GM19035 (cell line): ENCODE measurements at regions not wholly inside any gene's neighbourhood (a gene's known extent, or its start where the extent isn't known, plus 50 kb on each side); places are given as distances from the start of the nearest gene placed in this dataset.
A peak's percentile ranks its signal among the peaks of the same experiment; 100 is the strongest.
"Not testable (repeated sequence)": the region's sequence is repeated elsewhere in the genome, so short reads cannot be mapped to it uniquely, and the experiment has no call there.

ENCODE experiments used
- ATAC-seq: cut with Tn5 transposase; IDR thresholded peaks from one replicate; pipeline ENCODE4 v1.9.1; 2021; ENCODE audit not compliant: unreplicated experiment

DNA sequence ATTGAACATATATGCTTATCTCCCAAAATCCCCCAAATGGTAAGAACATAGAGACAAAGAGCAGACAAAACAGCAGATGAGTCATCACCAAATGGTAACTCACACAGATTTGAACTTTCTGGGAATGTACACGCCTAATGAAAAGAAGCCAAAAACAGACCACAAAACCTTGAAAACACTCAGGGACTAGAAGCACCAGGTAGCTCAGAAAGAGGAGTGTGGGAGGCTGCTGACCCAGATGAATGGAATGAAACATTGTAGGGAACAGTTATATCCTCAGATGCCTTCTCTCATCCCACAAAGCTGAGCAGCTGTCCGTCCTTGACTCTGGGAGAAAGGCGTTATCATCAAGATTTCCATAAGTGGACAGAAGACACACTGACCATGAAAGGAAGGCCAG lies 307.0 kb upstream of the USP25 start:
- no peak for ATAC-seq

DNA sequence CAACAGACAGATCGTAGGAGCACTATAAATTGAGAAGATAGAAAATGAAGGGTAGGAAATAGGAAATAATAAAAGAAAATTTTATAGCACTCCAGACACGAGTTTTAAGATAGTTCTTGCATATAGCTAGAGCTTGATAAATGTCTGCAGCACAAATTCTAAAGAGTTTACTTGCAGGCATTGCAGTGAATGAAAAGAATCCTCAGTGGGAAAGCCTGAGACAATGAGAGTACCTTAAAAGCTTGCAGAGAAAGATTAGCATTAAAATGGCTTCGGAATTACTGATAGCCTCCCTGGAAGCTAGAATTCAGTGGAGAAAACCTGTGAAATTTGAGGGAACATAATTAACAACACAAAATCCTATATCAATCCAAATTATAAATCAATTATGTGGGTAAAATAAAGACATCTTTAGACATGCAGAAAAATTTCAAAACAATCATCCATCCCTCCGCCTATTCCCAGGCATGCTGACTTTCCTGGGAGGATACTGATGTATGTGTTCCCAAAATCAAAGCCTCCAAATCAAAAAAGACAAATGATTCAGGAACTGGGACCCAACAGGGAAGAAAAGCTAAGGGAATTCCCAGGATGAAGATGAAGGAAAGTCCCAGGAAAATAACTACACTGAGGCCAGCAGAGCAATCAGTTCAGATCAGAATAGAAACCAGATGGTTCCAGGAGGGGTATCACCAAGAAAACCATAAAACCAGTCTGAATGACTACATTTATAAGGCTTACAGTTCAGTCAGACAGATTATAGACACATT lies 305.9 kb upstream of the USP25 start:
- ATAC-seq: no peak

DNA sequence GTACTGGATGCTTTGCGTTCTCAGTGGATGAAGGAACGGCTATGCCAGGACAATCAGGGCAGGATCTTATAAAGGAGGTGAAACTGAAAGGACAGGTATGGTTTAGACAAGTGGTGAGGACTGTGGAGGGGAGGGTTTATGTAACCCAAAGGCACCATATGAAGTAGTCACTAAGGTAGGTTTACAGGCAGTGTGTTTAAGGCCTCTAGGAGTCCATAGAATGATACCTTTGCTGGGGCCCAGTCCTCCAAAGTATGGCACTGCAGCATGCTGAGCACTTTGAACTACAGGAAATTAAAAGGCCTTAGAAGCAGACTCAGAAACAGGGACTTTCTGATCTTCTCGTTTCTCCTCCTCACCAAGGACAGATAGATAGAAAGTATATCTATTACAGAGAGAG lies 304.7 kb upstream of the USP25 start:
- no peak for ATAC-seq

DNA sequence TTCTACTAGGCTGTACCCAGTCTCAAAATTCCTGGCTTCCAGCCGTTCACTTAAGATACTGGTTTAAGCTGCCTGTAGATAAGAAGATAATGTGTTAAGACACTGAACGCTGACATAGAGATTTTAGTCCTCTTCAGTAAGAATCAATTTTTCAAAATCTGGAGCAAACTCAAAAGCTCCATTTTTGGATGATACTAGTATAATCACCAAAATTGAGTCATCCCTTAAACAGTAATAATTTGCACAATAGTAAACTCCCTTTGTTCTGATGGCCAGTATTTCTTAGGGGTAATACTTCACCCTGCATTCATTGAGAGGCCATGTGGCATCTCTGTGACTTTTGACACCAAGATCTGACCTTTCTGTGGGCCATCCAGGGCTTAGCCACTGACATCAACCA lies 299.8 kb upstream of the USP25 start:
- no peak for ATAC-seq

DNA sequence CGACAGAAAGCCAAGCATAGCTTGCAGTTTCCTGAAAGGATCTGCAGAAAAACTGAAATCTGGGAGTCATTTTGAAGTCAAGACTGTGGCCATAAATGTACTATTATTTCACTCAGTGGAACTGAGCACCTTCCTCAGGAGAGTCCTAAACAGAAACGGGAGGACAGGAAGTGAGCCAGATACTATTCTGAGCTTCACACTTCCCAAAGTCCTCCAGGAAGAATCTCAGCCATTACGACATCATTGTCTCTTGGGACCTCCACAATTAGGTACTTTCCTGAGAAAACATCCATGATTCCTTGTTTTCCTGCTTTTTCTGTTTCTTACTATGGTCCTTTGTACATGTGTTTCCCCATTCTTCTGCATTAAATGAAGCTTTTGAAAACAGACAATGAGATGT lies 299.2 kb upstream of the USP25 start:
- no peak for ATAC-seq

DNA sequence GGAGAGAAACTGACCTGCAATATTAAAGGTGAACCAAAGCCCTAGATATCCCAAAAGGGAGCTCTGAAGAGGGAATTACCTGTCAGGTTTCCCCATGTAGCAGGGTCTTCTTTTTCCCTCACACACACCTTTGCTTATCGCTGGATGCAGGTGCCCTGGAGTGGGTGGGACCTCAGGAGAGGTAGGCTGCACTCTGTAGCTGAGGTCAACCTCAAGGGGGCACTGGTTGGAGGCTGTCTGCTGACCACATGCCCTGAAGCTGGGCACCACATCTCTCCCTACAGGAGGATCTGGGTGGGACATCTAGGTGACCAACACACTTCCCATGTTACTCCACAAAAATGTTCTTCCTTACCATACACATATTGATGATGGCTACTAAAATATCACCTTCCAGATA lies 298.7 kb upstream of the USP25 start:
- ATAC-seq: no peak

DNA sequence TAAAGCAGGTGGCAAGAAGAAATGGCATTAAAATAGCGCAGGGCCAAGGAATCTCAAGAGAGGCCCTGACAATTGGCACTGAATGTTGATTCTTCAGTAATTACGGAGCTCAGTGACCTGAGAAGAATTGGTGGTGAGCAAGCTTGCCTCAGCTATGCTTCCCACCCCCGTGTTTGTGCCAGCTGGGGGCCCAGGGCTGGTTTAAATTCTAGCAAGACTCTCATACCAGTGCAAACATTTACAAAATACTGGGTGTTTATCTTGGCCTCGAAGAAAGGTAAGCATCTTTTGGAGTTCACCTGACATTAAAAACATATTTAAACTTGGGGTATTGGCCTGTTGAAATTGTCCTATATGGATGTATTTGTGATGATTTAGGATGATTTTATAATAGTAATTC lies 296.7 kb upstream of the USP25 start:
- no peak for ATAC-seq

DNA sequence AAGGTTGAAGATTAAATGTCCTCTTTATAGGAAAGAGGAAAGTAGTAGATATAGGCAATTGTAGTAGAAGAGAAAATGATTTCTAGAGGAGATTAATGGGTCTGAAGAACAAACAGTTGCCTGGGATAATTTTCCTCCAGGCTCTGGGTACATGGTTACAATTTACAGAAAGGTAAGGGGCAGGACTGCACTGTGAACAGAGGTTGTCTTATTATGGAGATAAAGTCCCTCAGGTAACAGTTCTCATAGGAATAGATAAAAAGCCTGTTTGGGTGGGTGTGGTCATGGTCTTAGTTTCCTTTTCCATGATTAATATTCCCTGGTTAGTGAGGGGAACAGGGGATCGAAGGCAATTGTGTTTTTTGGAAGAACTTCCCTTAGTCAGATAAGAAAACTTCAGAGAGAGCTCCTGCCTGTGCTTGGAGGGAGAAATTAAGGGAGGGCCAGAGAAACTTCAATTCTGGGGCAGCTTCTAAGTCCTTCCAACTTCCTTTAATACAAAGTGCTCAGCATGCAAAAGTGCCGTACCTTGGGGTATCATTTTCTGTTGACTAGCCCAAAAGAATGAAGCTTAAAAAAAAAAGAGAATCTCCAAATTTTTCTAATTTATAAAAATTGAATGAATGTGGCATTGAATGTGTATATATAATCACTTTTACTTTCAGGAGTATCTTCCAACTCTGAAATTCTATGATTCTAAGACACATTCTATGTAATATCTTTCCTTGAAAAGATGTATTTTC lies 295.4 kb upstream of the USP25 start:
- ATAC-seq: no peak

DNA sequence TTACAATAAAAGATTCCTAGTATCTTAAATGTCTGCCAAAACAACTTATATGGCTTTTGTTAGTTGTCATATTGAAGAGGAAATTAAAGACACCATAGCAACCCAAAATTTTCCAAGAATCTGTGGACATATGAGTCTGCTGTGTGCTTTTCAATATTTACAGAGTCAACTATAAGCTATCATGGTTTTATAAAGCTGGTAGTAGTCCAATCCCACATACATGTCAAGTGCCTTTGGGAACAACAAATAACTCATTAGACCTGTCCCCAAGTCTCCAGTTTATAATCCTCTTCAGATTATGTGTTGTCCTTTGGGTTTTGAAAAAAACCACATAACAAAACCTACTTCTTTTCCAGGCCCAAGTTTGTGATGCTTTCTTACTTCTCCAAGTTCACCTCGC lies 293.8 kb upstream of the USP25 start:
- ATAC-seq: no peak

DNA sequence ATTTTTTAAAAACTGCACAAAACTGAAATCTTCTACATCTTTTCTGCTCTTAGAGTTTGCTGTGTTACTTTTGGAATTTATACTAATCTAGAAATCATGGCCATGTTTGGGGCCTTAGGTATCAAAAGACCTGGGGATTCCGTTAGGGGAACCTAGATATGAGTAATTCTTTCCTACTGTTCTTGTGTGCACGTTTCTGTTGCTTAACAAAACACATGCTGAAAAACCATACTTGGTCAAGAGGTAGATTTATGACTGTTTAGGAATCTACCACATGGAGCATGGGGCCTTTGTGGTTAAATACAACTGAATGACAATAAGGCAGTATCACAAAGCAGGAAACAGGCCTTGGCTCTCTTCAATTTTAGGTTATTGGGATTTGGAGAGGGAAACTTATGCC lies 291.9 kb upstream of the USP25 start:
- peak; percentile 79 for ATAC-seq

DNA sequence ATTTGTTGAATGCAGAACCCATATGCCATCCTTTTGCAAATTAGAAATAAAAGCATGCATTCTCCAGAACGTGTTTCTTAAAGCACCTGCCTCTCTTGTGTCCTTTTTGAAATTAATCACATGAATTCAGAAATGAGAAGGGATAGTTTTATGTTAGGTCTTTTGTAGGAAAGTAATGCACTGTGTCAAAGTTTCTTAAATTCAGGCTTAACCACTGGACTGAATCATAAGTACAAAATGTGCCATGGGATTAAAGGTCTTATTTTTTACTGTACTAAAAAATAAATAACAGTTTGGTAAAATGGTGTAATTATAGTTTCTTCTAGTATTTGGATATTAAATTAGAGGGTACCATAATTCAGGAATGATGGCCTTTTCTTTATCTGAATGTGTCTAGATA lies 290.1 kb upstream of the USP25 start:
- ATAC-seq: no peak

DNA sequence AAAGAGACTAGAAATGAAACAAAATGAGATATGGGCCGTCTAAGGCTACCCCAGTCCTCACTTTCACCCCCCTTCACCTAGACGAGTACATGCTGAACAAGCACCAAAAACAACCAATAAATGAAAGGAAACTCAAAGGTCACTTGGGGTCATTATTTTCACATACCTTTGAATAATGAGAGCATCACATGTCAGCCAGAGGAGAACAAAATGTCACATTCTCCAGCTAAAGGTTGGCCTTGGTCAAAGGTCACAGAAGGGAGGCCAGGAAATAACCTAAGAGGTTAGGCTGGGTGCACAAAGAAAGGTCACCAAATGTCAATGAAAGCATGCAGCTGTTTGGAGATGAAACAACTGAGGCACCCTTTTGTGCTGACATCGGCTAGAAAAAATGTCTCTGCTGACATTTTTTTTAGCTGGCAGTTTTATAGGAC lies 288.7 kb upstream of the USP25 start:
- ATAC-seq: no peak

DNA sequence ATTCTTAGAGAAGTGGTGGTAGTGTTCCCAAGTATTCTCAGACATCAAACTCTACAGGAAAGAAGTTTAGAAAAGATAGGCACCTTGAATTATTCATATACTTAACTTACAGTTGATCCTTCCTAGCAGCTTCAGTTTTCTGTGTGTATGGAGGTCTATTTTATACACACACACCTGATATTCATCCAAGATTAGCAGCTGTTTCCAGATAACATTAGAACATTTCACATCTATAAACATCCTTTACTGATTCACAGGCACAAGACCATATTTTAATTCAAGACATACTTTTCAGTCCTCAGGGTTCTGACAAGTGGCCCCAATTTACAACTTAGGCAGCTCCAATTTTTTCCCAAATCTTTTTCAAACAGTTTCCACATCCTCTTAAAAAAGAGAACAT lies 287.8 kb upstream of the USP25 start:
- no peak for ATAC-seq

DNA sequence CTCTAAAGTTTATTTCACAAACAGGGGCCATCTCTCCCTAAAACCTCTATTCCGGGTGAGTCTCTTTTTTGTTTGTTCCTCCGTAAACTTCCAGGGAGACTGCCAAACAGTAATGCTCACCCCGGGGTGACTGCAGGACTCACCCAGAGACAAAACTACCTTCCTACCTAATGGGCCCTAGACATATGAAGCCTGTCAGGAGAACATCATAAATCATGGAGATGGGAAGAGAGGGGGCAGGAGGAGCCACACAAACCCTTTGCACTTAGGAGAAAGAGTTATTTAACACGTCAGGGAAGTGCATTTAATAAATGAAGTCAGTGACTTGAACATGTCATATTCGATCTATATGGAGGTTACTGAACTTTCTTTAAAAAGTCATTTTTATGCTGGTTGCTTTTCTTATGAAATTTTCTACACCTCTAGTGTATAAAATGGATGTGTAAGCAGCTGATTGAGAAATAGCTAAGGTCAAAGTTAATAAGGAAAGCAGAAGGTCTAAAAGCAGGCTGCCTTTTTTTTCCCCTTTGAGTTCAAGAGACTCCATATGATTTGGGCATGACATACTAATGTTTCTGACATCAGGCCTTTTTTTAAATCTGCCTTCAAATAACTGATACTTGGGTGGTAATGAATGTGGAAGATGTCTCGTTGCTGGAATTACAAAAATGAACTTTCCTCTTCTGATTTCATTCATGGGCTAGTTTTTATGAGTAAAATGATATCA lies 286.9 kb upstream of the USP25 start:
- ATAC-seq: no peak

DNA sequence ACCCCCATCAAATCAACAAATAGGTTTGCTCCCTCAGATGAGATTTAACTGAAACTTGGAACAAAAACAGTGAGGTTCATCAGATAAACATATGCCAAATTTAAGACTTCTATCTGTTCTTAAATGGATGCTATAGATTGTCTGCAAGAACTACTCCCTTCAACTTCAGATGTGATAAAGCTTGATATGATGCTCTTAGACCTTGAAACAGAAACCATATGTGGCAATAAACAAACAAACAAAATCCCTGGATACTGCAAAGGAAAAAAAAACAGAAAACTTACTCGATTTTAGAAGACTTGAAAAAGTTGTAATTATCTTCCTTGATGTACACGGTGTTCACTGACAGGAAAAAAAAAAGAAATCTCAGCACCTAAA lies 286.1 kb upstream of the USP25 start:
- no peak for ATAC-seq

DNA sequence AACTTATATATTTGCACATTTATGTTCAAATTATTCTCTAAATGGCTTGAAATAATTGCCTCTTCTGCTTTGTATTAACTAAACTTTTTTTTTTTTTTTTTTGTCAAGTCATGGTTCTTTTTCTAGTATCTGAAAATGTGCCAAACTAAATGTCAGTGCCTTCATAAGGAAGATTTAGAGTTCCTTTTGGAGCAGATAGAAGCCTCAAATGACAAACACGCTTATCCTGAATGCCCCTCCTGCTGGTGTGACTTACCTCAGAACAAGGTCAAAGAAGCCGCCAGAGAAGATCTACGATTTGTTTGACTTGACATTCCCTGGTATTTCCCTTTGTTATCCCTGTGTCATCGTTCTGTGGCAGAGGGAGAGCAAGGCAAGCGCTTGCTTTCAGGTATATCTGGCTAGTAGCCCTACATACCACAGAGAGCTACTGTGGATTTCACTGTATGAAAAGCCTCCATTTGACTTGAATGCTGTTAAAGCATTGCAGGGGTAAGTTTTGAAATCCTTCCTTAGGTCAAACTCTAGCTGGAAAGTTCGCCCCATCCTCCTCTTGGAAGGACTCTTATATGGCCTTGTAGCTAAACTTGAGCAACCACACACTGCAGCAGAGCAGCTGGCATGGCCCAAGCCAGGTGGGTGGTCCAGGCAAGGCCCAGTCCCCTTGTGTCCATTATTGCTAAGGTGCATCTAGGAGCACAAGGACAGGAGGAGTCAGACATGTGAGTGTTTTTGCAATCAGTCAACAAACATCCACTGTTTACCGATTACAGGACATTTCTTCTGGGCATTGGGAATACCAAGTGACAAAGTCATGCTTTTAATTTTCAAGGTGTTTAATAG lies 285.4 kb upstream of the USP25 start:
- no peak for ATAC-seq

DNA sequence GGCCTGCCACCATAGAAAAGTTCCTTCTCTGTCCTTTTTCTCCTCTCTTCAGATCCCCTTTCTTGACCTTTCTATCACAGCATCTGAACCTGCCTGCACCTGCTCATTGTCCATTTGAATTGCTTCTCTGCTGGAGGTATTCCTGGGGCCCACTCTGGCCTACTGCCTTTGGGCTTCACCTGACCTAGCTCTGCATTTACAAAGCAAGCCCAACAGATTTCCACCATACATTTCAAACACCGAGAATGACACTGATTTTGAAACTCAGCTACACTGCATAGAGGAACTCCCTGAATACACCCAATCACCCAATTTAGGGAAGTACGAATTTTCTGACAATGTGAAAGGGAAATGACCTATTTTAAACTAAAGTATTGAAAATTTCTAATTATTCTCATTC lies 284.5 kb upstream of the USP25 start:
- ATAC-seq: no peak

DNA sequence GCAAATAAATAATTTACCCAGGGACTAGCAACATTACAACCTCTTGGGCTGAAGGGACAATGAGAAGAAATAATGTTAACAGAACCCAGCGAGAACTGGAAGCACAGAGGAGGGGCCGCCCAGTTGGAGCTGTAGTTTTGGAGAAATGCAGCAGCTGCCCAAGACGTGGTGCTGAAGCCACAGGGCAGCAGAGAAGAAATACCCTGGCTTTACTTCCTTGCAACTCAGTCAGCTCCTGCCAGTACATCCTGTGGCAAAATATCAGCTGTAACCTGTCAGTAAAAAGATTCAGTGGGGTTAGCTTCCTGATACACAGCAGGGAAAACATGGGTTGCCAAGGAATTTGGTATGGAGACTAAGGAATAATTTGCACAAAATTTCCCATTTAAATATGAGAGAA lies 283.6 kb upstream of the USP25 start:
- ATAC-seq: no peak

DNA sequence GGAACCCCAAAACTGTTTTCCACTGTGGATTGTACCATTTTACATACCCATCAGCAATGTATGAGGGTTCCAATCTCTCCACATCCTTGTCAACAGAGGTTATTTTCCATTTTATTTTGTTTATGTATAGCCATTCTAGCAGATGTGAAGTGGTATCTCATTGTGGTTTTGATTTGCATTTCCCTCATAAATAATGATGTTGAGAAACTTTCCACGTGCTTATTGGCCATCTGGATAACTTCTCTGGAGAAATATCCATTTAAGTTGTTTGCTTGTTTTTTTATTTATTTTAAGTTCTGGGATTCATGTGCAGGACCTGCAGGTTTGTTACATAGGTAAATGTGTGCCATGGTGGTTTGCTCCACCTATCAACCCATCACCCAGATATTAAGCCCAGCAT lies 280.2 kb upstream of the USP25 start:
- no peak for ATAC-seq

DNA sequence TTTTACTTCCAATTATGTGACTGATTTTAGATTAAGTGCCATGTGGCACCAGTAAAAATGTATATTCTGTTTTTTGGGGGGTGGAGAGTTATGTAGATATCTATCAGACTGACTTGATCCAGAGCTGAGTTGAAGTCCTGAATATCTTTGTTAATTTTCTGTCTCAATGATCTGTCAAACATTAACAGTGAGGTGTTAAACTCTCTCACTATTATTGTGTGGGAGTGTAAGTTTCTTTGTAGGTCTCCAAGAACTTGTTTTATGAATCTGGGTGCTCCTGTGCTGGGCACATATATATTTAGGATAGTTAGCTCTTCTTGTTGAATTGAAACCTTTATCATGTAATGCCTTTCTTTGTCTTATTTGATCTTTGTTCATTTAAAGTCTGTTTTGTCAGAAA lies 276.5 kb upstream of the USP25 start:
- no peak for ATAC-seq

DNA sequence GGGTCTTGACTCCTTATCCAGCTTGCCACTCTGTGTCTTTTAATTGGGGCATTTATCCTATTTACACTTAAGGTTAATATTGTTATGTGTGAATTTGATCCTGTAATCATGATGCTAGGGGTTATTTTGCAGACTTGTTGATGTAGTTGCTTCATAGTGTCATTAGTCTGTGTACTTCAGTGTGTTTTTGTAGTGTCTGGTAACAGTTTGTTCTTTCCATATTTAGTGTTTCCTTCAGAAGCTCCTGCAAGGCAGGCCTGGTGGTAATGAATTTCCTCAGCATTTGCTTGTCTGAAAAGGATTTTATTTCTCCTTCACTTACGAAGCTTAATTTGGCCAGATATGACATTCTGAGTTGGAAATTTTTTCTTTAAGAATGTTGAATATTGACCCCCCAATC lies 276.0 kb upstream of the USP25 start:
- not testable (repeated sequence) for ATAC-seq
